ENCODE measurements at regions not wholly inside any gene's neighbourhood (a gene's known extent, or its start where the extent isn't known, plus 50 kb on each side); places are given as distances from the start of the nearest gene placed in this dataset.

DNA sequence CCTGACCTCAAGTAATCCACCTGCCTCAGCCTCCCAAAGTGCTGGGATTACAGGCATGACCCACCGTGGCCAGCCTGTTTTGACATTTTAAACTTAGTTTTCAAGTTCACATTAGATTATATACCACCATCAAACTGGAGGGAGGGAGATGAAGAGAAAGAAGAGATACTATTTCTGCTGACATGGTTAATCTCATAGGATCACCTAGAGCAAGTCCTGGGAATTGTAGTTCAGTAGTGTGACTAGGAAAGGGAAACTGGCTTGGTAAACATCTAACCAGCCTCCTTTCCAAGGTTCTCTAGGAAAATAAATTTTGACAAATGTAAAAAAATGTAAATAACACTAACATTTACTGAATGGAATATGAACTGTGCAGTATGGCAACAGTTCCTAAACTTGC is 120.5 kb upstream of the ASCC3 start:
- Mint-ChIP-seq H3K4me3 (no peak overlapping the region), H3K27ac (no peak overlapping the region)
- no peak overlapping the region for H3K4me2 ChIP-seq (replicated peaks; ENCODE audit: extremely low read depth, low read length, poor library complexity, severe bottlenecking)

DNA sequence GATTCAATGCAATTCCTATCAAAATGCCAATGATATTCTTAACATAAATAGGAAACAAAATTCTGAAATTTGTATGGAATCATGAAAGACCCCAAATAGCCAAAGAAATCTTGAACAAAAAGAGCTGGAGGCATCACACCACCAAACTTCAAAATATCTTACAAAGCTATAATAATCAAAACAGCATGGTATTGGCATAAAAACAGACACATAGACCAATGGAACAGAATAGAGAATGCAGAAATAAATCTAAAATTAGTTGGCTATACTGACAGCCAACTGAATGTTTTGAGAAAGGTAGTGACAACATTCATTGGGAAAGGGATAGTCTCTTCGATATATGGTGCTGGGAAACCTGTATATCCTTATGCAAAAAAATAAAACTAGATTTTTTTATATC is 121.9 kb upstream of the ASCC3 start:
- intact Hi-C loops (cut with micrococcal nuclease) = no loop called here
- peaks cover 9 to 11% of the 10 kb centered on the region in 2 donors for H3K4me1 ChIP-seq (ENCODE audit: control insufficient read depth in 1 of 2, insufficient read depth in 2 of 2, low read length in 2 of 2)
- TF ChIP-seq, protein P1, sequence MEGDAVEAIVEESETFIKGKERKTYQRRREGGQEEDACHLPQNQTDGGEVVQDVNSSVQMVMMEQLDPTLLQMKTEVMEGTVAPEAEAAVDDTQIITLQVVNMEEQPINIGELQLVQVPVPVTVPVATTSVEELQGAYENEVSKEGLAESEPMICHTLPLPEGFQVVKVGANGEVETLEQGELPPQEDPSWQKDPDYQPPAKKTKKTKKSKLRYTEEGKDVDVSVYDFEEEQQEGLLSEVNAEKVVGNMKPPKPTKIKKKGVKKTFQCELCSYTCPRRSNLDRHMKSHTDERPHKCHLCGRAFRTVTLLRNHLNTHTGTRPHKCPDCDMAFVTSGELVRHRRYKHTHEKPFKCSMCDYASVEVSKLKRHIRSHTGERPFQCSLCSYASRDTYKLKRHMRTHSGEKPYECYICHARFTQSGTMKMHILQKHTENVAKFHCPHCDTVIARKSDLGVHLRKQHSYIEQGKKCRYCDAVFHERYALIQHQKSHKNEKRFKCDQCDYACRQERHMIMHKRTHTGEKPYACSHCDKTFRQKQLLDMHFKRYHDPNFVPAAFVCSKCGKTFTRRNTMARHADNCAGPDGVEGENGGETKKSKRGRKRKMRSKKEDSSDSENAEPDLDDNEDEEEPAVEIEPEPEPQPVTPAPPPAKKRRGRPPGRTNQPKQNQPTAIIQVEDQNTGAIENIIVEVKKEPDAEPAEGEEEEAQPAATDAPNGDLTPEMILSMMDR (IDR thresholded peaks at IDR 0.05) = no peak
- no peak overlapping the region for H3K4me2 ChIP-seq (replicated peaks; ENCODE audit: extremely low read depth, low read length, poor library complexity, severe bottlenecking)
- H3K27ac ChIP-seq (ENCODE audit: low read depth in 1 of 2, low read length in 2 of 2) = no peak overlapping the region
- H4K20me1 ChIP-seq (ENCODE audit: insufficient read depth, low read length) = no peaks in the 10 kb centered on the region
- no peaks in the 10 kb centered on the region for H3K9me3 ChIP-seq (replicated peaks in 1 of 2; ENCODE audit: control insufficient read depth in 1 of 2, insufficient read depth in 1 of 2, low read length in 2 of 2)
- no peaks in the 10 kb centered on the region for H3K27me3 ChIP-seq (ENCODE audit: control insufficient read depth in 2 of 2, insufficient read depth in 2 of 2, low read length in 2 of 2)
- peaks cover 0 to 5% (median 3%) of the 10 kb centered on the region in 3 donors for H3K27me3 Mint-ChIP-seq (ENCODE audit: low read depth in 3 of 3)
- H3K36me3 ChIP-seq (replicated peaks in 1 of 2; ENCODE audit: control insufficient read depth in 1 of 2, insufficient read depth in 2 of 2, low read length in 2 of 2) = no peaks in the 10 kb centered on the region
- H3K9ac ChIP-seq (ENCODE audit: insufficient read depth, low read length, poor library complexity, severe bottlenecking) = no peak overlapping the region
- H3K4me3 Mint-ChIP-seq = no peak overlapping the region
- no peak overlapping the region for H3K4me3 ChIP-seq (replicated peaks in 1 of 3; ENCODE audit: low read depth in 2 of 3, low read length in 3 of 3)
- H3K9me3 Mint-ChIP-seq = peaks cover 0 to 4% (median 2%) of the 10 kb centered on the region in 7 donors
- H3K27ac Mint-ChIP-seq = no peak overlapping the region
- no peaks in the 10 kb centered on the region for H3K79me2 ChIP-seq (ENCODE audit: insufficient read depth, low read length)
- no CpG with 5 or more reads among the region's 1 CpG for WGBS (ENCODE audit: insufficient coverage)
- DNase-seq = no peak
- H3K36me3 Mint-ChIP-seq = no peaks in the 10 kb centered on the region
- no peak overlapping the region for H2AFZ ChIP-seq (ENCODE audit: insufficient read depth, low read depth, low read length, poor library complexity, severe bottlenecking)
- peaks cover 12% of the 10 kb centered on the region for H3K4me1 Mint-ChIP-seq

More for the DNA sequence above, 120.5 kb upstream of the ASCC3 start:
- TF ChIP-seq, protein P1 (IDR thresholded peaks at IDR 0.05) = no peak
- H3K9ac ChIP-seq (ENCODE audit: insufficient read depth, low read length, poor library complexity, severe bottlenecking) = no peak overlapping the region
- H3K36me3 ChIP-seq (replicated peaks in 1 of 2; ENCODE audit: control insufficient read depth in 1 of 2, insufficient read depth in 2 of 2, low read length in 2 of 2) = no peaks in the 10 kb centered on the region
- no peaks in the 10 kb centered on the region for H3K27me3 ChIP-seq (ENCODE audit: control insufficient read depth in 2 of 2, insufficient read depth in 2 of 2, low read length in 2 of 2)
- no peaks in the 10 kb centered on the region for H3K9me3 ChIP-seq (replicated peaks in 1 of 2; ENCODE audit: control insufficient read depth in 1 of 2, insufficient read depth in 1 of 2, low read length in 2 of 2)
- H3K27me3 Mint-ChIP-seq (ENCODE audit: low read depth in 3 of 3) = peaks cover 0 to 5% (median 3%) of the 10 kb centered on the region in 3 donors
- H3K4me1 Mint-ChIP-seq = peaks cover 12% of the 10 kb centered on the region
- no peak for DNase-seq
- no peaks in the 10 kb centered on the region for H3K79me2 ChIP-seq (ENCODE audit: insufficient read depth, low read length)
- no peaks in the 10 kb centered on the region for H3K36me3 Mint-ChIP-seq
- WGBS (ENCODE audit: insufficient coverage) = no CpG with 5 or more reads among the region's 1 CpG
- no peak overlapping the region for H3K4me3 ChIP-seq (replicated peaks in 1 of 3; ENCODE audit: low read depth in 2 of 3, low read length in 3 of 3)
- H2AFZ ChIP-seq (ENCODE audit: insufficient read depth, low read depth, low read length, poor library complexity, severe bottlenecking) = no peak overlapping the region
- H3K4me1 ChIP-seq (ENCODE audit: control insufficient read depth in 1 of 2, insufficient read depth in 2 of 2, low read length in 2 of 2) = peaks cover 9 to 11% of the 10 kb centered on the region in 2 donors
- H3K27ac ChIP-seq (ENCODE audit: low read depth in 1 of 2, low read length in 2 of 2) = no peak overlapping the region
- no peaks in the 10 kb centered on the region for H4K20me1 ChIP-seq (ENCODE audit: insufficient read depth, low read length)
- peaks cover 0 to 4% (median 2%) of the 10 kb centered on the region in 7 donors for H3K9me3 Mint-ChIP-seq
- intact Hi-C loops (cut with micrococcal nuclease) = no loop called here

Measured in CD14-positive monocyte (primary cell).